Suppressor macrophage (primary cell): ENCODE measurements at regions not wholly inside any gene's neighbourhood (a gene's known extent, or its start where the extent isn't known, plus 50 kb on each side); places are given as distances from the start of the nearest gene placed in this dataset.
A peak's percentile ranks its signal among the peaks of the same experiment; 100 is the strongest.

Source experiments
- DNase-seq, 4 experiments: peaks; one replicate each; pipeline ENCODE4 v3.0.0-alpha.2; 2020 to 2022

- peak; percentile 19 to 59 (median 52) for DNase-seq
Observed at GRCh38 chr5:34563931-34564709, 92.0 kb upstream of the RAI14 start.

- no peak for DNase-seq
Observed at GRCh38 chr5:34564710-34565235, 91.4 kb upstream of the RAI14 start.

- DNase-seq = no peak
Observed at GRCh38 chr5:34570143-34570542, 86.0 kb upstream of the RAI14 start.

- DNase-seq = peak; percentile 8 to 57 (median 32)
Observed at GRCh38 chr5:34570721-34571676, 85.1 kb upstream of the RAI14 start.

GRCh38 chr5:34571677-34572041 is 84.5 kb upstream of the RAI14 start:
- DNase-seq = no peak

- DNase-seq = no peak
Observed at GRCh38 chr5:34574936-34575467, 81.1 kb upstream of the RAI14 start.

- DNase-seq = no peak
Observed at GRCh38 chr5:34576891-34577666, 79.0 kb upstream of the RAI14 start.

- no peak for DNase-seq
Observed at GRCh38 chr5:34578962-34579361, 77.2 kb upstream of the RAI14 start.

GRCh38 chr5:34580983-34581382 is 75.1 kb upstream of the RAI14 start:
- no peak for DNase-seq

- no peak for DNase-seq
Observed at GRCh38 chr5:34582371-34582770, 73.8 kb upstream of the RAI14 start.

- DNase-seq = peak in 2 of 4 experiments; percentile 34 to 44
Observed at GRCh38 chr5:34583167-34583566, 73.0 kb upstream of the RAI14 start.

GRCh38 chr5:34584165-34584564 is 72.0 kb upstream of the RAI14 start:
- DNase-seq = no peak

GRCh38 chr5:34585601-34586104 is 70.5 kb upstream of the RAI14 start:
- DNase-seq = no peak

GRCh38 chr5:34586117-34586885 is 69.8 kb upstream of the RAI14 start:
- peak in 3 of 4 experiments; percentile 23 to 64 (median 54) for DNase-seq

- peak; percentile 36 to 74 (median 48) for DNase-seq
Observed at GRCh38 chr5:34587355-34588241, 68.5 kb upstream of the RAI14 start.

- DNase-seq = no peak
Observed at GRCh38 chr5:34589832-34590231, 66.3 kb upstream of the RAI14 start.

- no peak for DNase-seq
Observed at GRCh38 chr5:34591723-34592122, 64.4 kb upstream of the RAI14 start.

- no peak for DNase-seq
Observed at GRCh38 chr5:34597034-34598027, 58.8 kb upstream of the RAI14 start.
